ENCODE measurements at regions not wholly inside any gene's neighbourhood (a gene's known extent, or its start where the extent isn't known, plus 50 kb on each side); places are given as distances from the start of the nearest gene placed in this dataset.

GRCh38 chr20:12916699-12917098 lies 92.1 kb upstream of the SPTLC3 start:
- TF ChIP-seq, protein P1, sequence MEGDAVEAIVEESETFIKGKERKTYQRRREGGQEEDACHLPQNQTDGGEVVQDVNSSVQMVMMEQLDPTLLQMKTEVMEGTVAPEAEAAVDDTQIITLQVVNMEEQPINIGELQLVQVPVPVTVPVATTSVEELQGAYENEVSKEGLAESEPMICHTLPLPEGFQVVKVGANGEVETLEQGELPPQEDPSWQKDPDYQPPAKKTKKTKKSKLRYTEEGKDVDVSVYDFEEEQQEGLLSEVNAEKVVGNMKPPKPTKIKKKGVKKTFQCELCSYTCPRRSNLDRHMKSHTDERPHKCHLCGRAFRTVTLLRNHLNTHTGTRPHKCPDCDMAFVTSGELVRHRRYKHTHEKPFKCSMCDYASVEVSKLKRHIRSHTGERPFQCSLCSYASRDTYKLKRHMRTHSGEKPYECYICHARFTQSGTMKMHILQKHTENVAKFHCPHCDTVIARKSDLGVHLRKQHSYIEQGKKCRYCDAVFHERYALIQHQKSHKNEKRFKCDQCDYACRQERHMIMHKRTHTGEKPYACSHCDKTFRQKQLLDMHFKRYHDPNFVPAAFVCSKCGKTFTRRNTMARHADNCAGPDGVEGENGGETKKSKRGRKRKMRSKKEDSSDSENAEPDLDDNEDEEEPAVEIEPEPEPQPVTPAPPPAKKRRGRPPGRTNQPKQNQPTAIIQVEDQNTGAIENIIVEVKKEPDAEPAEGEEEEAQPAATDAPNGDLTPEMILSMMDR (IDR thresholded peaks at IDR 0.05), result no peak
- TF ChIP-seq POLR2A (IDR thresholded peaks at IDR 0.05), result no peak

Data from lower leg skin (tissue), 3 donors.